C1 segment of cervical spinal cord (tissue), 14 donors: ENCODE measurements at regions not wholly inside any gene's neighbourhood (a gene's known extent, or its start where the extent isn't known, plus 50 kb on each side); places are given as distances from the start of the nearest gene placed in this dataset.
"Not testable (repeated sequence)": the region's sequence is repeated elsewhere in the genome, so short reads cannot be mapped to it uniquely, and the experiment has no call there.

Experiments
- DNase-seq, 14 donors: peaks; one replicate each; lab custom pipeline; 2025; lab: John Stamatoyannopoulos, UW

DNA sequence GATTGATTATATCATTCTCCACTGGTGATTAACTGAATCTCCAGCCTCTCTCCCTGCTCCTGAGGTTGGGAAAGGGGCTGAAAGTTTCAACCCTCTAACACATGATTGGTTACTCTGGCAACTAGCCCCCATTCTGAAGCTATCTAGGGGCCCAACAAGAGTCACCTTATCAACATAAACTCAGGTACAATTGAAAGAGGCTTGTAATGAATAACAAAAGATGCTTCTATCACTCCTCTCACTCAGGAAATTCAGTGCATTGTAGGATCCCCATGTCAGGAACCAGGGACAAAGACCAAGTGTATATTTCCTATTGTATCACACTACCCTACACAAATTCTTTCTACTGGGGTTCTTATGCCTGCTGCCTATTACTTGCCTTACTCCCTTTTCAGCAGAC, 123.9 kb upstream of the SLC13A1 start:
- no peak for DNase-seq

DNA sequence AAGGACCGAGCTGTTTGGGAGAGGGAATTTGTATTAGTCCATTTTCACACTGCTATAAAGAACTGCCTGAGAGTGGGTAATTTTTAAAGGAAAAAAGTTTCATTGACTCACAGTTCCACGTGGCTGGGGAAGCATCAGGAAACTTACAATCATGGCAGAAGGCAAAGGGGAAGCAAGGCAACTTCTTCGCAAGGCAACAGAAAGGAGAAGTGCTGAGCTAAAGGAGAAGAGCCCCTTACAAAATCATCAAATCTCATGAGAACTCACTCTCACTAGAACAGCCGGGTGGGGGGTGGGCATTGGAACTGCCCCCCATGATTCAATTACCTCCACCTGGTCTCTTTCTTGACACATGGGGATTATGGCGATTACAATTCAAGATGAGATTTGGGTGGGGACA, 121.8 kb upstream of the SLC13A1 start:
- DNase-seq = not testable (repeated sequence)

DNA sequence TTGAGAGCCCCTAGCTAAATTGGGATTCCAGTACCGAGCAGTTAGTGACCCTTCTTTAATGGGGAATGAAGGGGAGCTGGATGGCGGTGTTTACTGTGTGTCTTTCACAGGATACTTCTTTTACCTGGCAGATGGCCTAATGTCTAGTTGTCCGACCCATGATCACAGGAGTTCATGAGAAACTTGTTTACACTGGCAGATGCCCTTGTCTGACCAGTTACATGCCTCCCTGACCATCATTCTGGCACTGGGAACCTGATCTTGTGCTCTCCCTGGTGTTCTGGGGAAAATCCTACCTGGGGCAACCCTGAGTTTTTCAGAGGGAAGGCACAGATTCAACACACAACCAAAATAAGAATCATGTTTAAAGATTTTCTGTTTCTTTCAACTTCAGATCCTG, 120.1 kb upstream of the SLC13A1 start:
- DNase-seq = no peak

DNA sequence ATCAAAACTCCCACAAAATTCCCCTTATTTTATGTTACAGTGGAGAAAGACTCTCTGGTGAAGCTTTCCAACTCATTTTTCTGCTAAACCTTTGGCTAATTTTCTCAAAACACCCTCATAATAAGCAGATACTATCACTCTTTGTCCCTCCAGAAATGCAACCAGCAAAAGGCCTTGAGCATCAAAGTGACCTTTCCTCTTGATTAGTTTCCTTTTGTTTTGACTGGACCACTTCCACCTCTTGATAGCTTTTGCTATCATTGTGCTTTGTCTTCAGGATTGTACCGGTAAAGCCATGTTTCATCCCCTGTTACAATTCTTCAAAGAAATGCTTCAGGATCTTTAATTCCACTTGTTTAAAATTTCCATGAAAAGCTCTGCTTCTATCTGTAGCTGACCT, 115.1 kb upstream of the SLC13A1 start:
- no peak for DNase-seq

DNA sequence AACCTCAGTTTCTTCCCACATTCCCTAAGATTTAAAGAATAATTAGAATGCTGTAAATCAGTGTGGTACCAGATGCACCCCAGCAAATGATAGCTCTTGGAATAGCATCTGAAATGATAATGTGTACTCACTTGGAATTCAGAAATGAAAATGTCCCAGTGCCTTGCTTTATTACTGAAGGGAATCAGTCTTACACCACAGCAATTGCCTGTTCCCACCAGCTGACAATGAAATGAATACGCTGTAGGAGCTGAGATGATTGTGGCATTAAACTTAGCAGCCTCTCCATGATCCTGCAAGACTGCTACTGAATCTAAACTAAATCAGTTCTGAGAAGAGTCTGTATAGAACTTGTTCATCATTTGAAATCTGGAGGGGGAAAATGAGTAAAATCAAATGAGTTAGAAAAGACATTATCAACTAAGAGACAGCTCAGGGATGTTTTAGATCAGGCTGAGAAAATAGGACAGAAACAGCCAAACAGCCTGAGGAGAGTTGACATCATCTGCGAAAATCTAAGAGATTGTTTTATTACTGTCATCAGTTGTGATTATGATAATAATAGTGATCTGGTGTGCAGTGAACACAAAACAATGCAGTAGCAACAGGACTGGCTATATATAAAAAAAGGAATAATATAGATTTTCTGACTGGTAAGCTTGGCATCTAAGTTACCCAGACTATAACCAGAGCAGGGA, 108.6 kb upstream of the SLC13A1 start:
- DNase-seq = no peak

DNA sequence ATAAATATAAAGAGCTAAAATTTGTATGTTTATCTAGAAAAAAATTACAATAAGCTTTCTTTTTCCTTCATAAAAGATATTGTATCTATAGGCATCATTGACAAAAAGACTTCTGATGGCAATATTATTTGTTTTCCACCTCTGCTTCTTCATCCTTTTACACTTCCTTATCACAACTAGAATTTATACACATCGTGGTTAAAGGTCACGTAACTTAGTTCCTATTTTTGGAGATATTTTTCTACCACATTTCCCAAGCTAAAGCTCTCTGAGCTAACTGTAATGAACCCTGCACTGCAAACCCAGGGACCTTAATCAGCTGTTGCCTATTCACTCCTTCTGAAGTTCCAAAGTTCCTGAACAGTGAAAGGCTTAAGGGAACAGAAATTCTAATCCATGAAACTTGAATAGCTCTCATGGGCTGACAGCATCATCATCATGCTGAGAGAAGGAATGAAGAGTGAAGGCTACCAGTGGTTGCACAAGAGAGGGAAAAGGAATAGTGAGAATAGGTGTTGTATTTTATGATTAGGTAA, 106.1 kb upstream of the SLC13A1 start:
- DNase-seq = no peak

DNA sequence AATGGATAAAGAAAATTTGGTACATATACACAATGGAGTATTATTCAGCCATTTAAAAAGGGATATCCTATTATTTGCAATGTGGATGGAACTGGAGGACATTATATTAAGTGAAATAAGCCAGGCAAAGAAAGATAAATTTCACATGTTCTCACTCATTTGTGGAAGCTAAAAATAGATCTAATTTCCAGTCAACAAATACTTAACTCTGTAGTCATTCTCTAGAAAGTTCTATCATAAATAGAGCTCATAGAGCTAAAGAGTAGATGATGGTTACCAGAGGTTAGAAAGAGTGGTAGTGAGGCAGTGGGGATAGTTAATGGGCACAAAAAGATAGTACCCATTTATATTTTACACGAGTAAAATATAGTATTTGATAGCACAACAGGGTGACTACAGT, 104.2 kb upstream of the SLC13A1 start:
- no peak for DNase-seq

DNA sequence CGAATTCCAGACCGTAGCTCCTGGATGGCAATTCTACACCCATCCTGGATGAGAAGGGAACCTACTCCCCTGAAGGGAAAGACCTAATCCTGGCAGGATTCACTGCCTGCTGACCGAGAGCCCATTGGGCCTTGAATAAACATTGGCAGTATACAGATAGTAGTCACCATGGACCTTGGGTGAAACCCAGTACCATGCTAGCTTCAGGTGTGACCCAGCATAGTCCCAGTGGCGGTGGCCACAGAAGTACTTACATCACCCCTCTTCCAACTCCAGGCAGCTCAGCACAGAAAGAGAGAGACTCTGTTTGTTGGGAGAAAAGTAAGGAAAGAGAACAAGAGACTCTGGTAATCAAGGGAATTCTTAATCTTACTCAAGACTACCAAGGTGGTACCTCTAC, 97.2 kb upstream of the SLC13A1 start:
- no peak for DNase-seq

DNA sequence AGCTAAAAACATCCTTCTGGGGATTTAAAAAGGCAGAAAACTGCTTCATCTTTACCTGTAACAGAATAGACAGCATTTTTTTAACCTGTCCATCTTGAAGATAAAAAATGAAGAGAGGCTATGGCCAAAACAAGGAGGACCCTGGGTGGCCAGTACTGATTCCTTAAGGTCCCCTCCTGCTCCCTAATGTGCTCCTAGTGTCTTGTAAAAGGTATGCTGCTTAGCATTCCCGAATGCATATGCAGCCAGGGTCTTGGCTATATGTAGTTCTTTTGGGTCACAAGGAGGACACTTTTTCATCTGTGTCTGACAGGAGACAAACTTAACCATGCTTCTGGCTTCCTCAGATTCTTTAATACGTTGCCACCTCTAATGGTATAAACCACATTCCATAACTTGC, 93.9 kb upstream of the SLC13A1 start:
- no peak for DNase-seq

DNA sequence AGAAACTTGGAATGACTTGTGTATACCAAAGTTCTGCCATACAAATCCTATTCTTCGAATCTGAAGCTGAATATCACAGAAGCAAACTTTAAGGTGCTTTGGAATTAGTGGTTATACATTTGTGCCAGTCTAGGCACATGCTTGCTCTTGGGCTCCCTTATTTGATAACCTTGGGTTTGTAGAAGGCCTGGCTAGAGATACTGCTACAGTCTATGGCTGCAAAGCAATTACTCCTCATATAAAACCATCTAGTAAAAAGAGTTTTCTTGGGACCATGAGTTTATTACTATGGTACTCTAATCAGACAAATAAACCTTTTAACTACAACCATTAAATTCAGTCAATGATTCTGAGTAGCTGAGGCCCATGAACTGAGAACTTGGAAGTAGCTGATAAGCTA, 92.5 kb upstream of the SLC13A1 start:
- DNase-seq = no peak

DNA sequence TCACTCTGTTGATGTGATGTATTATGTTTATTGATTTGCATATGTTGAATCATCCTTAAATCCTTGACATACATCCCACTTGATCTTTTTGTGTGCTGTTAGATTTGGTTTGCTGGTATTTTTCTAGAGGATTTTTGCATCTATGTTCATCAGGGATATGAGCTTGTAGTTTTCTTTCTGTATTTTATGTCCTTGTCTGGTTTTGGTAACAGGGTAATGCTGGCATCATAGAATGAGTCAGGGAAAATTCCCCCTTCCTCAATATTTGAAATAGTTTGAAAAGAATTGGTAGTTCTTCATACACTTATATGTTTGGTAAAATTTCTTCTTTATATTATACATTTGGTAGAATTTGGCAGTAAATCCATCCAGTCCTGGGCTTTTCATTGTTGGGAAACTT, 89.4 kb upstream of the SLC13A1 start:
- no peak for DNase-seq

DNA sequence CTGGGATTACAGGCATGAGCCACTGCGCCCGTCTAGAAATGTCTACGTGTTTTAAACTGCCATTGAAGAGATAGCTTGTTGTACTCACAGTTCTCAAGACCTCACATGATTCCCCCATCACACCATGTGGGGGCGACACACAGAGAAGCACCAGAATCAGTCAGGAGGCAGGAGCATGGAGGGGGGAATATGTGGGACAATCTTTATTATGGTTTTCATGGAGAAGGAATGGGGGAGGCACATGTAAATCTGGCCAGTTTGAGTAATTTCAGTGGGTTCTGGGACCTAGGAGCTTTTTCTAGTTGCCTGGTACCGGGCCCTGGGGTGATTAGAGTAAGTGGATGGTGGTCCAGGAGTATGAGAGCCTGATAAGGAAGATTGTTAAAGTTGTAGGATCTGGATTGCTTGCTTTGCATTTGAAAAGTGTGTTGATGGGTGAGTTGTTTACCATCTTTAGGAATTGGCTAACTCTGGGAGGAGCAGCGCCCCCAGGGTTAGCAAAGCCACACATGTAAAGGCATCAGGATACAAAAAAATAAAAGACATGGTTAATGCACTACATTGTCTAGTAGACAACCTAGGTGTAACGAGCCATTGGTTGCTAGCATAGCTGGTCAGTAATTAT, 85.4 kb upstream of the SLC13A1 start:
- no peak for DNase-seq

DNA sequence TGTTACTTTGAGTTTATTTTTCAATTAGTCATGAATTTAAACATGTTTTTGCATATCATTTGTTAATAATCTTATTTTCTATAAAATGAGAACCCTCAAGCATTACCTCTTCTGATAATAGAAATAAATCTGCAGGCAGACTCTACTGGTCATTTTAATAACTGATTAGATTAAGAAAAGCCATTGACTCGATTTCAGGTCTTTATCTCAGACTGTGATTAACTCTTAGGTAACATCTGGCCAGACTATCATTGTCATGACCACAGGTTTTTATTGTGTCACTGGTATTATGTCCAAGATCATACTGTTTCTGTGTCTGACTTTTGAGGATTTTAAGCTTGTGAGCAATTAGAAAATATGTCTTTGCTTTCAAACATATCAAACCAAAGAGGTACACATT, 83.6 kb upstream of the SLC13A1 start:
- DNase-seq = no peak

DNA sequence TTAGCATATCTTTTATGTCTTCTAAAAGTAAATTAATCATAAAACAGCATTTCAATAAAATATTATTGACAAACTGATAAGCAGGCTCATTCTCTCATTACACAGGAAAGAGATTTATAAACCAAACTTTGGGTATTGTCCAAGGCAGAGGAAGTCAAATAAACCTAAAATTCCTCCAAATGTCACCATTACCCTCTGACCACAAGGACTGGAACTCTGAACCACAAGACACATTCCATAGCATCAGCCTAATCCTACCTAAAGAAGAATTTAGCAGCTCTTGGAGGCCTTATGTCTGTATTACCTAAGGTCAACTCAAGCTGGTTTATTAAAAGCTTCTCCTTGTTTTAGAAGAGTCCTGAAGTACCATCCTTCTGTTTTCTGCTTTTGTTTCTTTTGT, 82.4 kb upstream of the SLC13A1 start:
- no peak for DNase-seq

DNA sequence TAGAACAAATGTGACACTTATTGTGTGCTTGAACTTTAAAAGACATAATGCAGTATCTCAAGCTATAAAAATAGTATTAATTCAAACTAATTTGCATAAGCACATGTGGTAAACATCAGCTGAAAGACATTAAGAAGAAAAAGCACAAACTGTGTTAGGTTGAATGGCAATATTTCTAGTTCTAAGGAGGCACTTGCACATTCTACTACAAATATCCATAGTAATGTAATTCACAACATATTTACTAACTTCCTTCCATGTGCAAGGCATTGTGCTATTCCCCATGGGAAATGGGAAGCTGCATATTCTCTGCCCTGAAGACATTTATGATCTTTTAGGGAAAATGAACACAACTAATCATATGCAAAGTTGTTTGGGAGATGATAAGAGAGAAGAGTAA, 80.2 kb upstream of the SLC13A1 start:
- no peak for DNase-seq

DNA sequence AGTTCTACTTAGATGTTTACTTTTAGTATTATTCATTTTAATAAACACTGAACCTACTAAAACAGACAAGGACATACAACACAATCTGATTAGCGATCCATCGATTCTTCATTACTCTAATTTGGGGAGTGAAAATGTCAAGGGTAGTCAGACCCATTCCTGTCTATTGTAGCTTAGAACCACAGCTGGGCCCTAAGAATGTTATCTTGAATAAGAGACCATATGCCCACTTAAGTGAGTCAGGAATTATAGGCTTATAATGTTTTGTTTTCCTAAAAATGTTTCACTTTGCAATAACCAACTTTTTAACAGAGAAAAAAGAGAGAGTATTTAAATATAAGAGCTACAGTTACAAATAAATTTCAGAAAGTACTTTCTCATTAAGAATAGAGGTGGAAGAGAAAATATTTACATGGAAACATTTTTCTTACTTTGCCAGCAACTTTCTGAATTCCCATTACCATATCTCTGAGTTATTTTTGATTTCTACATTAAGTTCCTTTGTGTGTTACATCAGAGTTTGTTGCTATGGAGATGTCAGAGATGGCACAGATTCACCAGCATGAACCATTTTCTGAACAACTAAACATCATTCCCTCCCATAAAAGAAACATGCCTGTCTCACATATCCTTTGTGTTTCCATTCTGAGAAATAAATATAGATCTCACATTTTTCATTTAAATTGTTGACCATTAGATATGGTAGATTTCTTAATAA, 75.4 kb upstream of the SLC13A1 start:
- no peak for DNase-seq

DNA sequence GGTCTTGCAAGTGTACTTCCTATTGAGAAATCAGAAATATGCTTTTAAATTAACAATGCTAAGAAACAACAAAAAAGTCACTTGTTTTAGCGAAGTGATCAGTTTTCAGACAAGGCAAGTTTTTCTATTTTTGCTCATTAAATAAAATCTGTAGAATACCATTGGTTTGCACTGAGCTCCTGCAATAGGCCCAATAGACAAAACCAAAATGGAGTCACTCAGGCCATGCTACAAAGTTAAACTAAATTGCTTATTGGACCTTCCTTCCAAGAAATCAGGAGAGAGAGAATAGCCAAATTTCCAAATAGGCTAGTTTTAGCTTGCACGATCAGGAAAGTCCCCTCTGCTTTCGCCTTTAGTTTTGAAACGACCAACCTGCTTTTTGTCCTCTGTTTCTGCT, 73.4 kb upstream of the SLC13A1 start:
- DNase-seq = no peak

DNA sequence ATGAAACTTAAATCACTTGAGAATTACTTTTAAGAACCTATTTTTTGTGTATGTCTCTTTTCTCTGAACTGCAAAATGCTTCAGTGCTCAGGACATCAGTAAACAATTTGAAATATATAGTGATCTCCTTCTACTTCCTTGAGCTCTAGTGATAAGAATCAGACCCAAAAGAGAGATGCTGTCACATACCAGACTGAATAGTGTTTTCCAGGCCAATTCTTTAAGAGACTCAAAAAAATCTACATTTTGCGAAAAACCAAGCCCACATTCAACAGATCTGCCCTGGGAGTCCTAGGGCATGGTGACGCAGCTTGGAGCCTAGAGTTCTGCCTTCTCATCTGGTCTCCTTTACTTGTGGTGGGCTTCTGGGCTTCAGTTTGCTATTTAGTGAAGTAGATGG, 72.1 kb upstream of the SLC13A1 start:
- no peak for DNase-seq

DNA sequence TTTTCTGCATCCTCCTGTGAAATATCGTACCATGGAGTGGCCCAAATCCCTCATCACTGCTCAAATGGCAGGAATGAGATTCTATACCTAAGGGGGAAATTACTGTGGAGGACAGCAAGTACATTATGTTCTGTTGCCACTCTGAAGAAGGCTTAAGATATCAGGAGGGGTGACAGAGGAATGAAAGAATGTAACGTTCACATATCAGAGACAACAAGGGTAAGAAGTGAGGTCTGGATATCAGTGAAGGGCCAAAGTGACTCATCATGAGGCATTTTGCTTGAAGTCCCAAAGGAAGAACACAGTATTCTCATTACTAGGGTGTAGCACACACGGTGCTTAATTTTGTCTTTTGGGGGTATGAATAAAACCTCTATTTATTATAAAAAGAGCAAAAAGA, 71.5 kb upstream of the SLC13A1 start:
- DNase-seq = no peak

DNA sequence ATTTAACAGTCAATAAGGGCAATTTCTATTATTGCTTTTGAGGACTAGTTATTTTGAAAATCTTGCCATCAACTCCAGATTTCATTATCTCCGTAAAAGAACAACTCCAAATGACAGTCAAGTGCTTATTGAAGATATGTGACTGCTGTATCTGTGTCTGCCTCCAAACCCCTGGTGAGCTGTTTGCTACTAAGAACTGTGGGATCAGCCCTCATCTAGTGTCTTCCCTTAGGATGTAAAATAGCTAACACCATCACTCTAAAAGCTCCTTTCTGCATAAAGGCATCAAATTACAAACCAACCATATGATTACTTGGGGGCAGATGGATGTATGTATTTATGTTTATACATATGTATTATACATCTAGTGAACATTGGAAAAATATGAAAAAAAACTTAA, 70.8 kb upstream of the SLC13A1 start:
- no peak for DNase-seq

DNA sequence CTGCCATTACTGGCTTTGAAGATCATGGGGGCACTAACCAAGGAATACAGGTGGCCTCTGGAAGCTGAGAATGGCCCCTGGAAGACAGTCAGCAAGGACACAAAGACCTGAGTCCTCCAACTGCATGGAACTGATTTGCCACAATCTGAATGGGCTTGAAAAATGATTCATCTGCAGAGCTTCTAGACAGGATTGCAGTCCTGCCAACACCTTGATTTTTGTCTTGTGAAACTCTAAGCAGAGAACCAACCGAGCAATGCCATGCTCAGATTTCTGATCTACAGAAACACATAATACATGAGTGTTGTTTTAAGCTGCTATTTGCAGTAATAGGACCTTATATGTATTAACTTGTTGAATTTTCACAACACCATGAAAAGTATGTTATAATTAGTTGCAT, 66.1 kb upstream of the SLC13A1 start:
- DNase-seq = no peak

DNA sequence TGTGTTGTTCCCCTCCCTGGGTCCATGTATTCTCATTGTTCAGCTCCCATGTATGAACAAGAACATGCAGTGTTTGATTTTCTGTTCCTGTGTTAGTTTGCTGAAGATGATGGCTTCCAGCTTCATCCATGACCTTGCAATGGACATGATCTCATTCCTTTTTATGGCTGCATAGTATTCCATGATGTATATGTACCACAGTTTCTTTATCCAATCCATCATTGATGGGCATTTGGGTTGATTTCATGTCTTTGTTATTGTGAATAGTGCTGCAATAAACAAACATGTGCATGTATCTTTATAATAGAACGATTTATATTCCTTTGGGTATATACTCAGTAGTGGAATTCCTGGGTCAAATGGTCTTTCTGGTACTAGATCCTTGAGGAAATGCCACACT, 65.1 kb upstream of the SLC13A1 start:
- not testable (repeated sequence) for DNase-seq

DNA sequence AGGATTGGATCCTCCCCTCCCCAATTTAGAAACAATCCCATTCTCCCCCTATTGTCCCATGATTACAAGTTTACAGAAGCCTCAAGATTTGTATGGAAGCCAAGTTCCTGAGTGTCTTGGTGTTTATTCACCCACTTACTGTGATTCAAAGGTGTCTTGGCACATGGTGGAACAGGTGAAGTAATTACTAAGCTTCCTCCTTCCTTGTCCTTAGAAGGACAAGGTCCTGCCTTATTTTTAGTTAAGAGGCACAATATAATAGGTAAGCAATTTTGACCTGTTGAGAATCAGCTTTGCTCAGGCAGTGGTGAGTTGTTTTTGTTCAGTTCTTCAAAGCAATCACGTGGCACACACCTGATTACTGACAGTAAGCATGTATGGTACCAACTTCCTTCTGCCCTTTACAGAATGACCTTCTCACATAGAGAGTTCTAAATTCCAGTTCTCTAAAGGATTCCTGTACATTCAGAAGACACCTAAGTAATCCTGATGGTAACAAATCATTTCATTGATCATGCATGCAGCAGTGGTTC, 60.7 kb upstream of the SLC13A1 start:
- no peak for DNase-seq
